K562 (cell line): ENCODE measurements at regions not wholly inside any gene's neighbourhood (a gene's known extent, or its start where the extent isn't known, plus 50 kb on each side); places are given as distances from the start of the nearest gene placed in this dataset.

Experiments used
- ATAC-seq: fragments of 200-7000 bp; cut with Tn5 transposase; 3 replicates; pipeline ENCODE4 v1.9.1; 2020; ENCODE audit warnings: moderate library complexity
- BruUV-seq: library from RNA; stranded (reverse); fragments of 400-500 nt; replicated peaks from 2 replicates; lab custom pipeline; 2021; lab: Mats Ljungman, UMichigan
- CTCF ChIA-PET: fragments of 300-600 bp; formaldehyde crosslinking; extraction: SDS; loops from one replicate; lab custom pipeline; 2021; ENCODE audit warnings: low intra/inter-chr PET ratio; lab: Yijun Ruan, JAX
- POLR2A ChIA-PET: fragments of 300-600, 350-650 bp; sonication (Branson Sonifier 250); formaldehyde crosslinking; extraction: SDS; loops from one replicate; lab custom pipeline; 2021; ENCODE audit warnings: antibody characterized with exemption, inconsistent platforms; lab: Yijun Ruan, JAX
- DNase-seq, 4 experiments: peaks; one replicate each; pipeline versions ENCODE4 v3.0.0 to v3.0.0-alpha.2; 2011 to 2018; ENCODE audit warnings: low spot score in 3 of 4, mixed read lengths in 3 of 4; ENCODE audit errors: extremely low read depth in 1 of 4
- FAIRE-seq: peaks from 2 replicates; lab custom pipeline; 2011; peaks lifted over from hg19 to GRCh38; lab: Jason Lieb, UNC
- H2AFZ ChIP-seq: 2 replicates; pipeline ENCODE4 v1.6.0; 2011; ENCODE audit warnings: low read depth, low read length, control low read depth, inconsistent platforms
- H3K27ac ChIP-seq: fragments of 200-600 bp; 3 replicates; pipeline ENCODE4 v1.8.0; 2011; ENCODE audit warnings: low read depth, mild to moderate bottlenecking, control low read depth, inconsistent platforms, low read length, moderate library complexity, mixed read lengths; ENCODE audit errors: extremely low read depth
- H3K27me3 ChIP-seq, 2 experiments: fragments of 300-600 bp in 1 of 2; 2 replicates in 1 of 2; 3 replicates in 1 of 2; pipeline versions ENCODE4 v1.6.0 to v1.8.0; 2011; ENCODE audit warnings: inconsistent platforms in 2 of 2, low read length in 2 of 2, mild to moderate bottlenecking in 1 of 2, mixed read lengths in 1 of 2, moderate library complexity in 1 of 2; ENCODE audit not compliant: control insufficient read depth in 2 of 2, insufficient read depth in 2 of 2
- H3K36me3 ChIP-seq: fragments of 300-600 bp; 3 replicates; pipeline ENCODE4 v1.8.0; 2011; ENCODE audit warnings: mild to moderate bottlenecking, low read length, inconsistent platforms; ENCODE audit not compliant: control insufficient read depth, insufficient read depth
- H3K4me1 ChIP-seq, 2 experiments: fragments of 200-600 bp in 1 of 2; replicated peaks in 1 of 2; 2 replicates in 1 of 2; 3 replicates in 1 of 2; pipeline versions ENCODE4 v1.5.1 to v1.8.0; 2011; ENCODE audit warnings: inconsistent platforms in 2 of 2, low read length in 2 of 2, mild to moderate bottlenecking in 1 of 2, mixed read lengths in 1 of 2, moderate library complexity in 1 of 2; ENCODE audit not compliant: control insufficient read depth in 2 of 2, insufficient read depth in 2 of 2
- H3K4me2 ChIP-seq: 2 replicates; pipeline ENCODE4 v1.6.1; 2011; ENCODE audit warnings: low read length, control low read depth, inconsistent platforms, mixed read lengths; ENCODE audit not compliant: insufficient read depth
- H3K4me3 ChIP-seq: fragments of 200-600 bp; sonication (generic), shearing (Covaris generic); 2 replicates; pipeline ENCODE4 v1.5.1; 2016; ENCODE audit warnings: control low read depth, inconsistent platforms
- H3K79me2 ChIP-seq: fragments of 200-600 bp; 3 replicates; pipeline ENCODE4 v1.8.0; 2011; ENCODE audit warnings: low read length, inconsistent platforms; ENCODE audit not compliant: control insufficient read depth, insufficient read depth
- H3K9ac ChIP-seq, 2 experiments: 2 replicates each; pipeline versions ENCODE4 v1.6.0 to v1.6.1; 2011; ENCODE audit warnings: low read depth in 2 of 2, low read length in 2 of 2, control low read depth in 1 of 2, inconsistent platforms in 1 of 2, mild to moderate bottlenecking in 1 of 2, mixed read lengths in 1 of 2; ENCODE audit not compliant: insufficient read depth in 1 of 2
- H3K9me1 ChIP-seq: one replicate; pipeline ENCODE4 v1.6.0; 2011; ENCODE audit warnings: inconsistent platforms, mild to moderate bottlenecking, low read length, moderate library complexity; ENCODE audit not compliant: control insufficient read depth, insufficient read depth
- H3K9me3 ChIP-seq: replicated peaks from 2 replicates; pipeline ENCODE4 v1.5.1; 2011; ENCODE audit warnings: low read depth, low read length, inconsistent platforms; ENCODE audit not compliant: control insufficient read depth, insufficient read depth
- H4K20me1 ChIP-seq: replicated peaks from 2 replicates; pipeline ENCODE4 v1.6.1; 2011; ENCODE audit warnings: low read length, inconsistent platforms, mixed read lengths; ENCODE audit not compliant: control insufficient read depth, insufficient read depth
- HDAC8 ChIP-seq: fragments of 450-650 bp; IDR thresholded peaks from 2 replicates; pipeline ENCODE4 v1.6.1; 2016; ENCODE audit warnings: mild to moderate bottlenecking, missing genetic modification characterization, moderate library complexity, missing compliant biosample characterization
- HSF4 ChIP-seq: fragments of 250-450 bp; sonication (Bioruptor Pico); IDR thresholded peaks from 2 replicates; pipeline ENCODE4 v2.1.2; 2022; ENCODE audit warnings: mild to moderate bottlenecking, moderate library complexity, borderline replicate concordance
- KDM5B ChIP-seq: fragments of 200-600 bp; sonication (generic); IDR thresholded peaks from 2 replicates; pipeline ENCODE4 v1.6.1; 2012; ENCODE audit warnings: low read depth, mild to moderate bottlenecking, moderate library complexity, low read length, control low read depth, inconsistent platforms; ENCODE audit not compliant: insufficient replicate concordance
- PATZ1 ChIP-seq: fragments of 250-450 bp; sonication (Bioruptor Pico); IDR thresholded peaks from 2 replicates; pipeline ENCODE4 v1.5.0; 2020; ENCODE audit warnings: mild to moderate bottlenecking, borderline replicate concordance
- SFPQ ChIP-seq: fragments of 200-400 bp; formaldehyde crosslinking; IDR thresholded peaks from 2 replicates; pipeline ENCODE4 v1.6.1; 2017; ENCODE audit warnings: mild to moderate bottlenecking, low read depth, low read length, moderate library complexity
- ZC3H8 ChIP-seq: fragments of 450-650 bp; IDR thresholded peaks from 2 replicates; pipeline ENCODE4 v1.6.1; 2017
- ZNF23 ChIP-seq: fragments of 250-450 bp; sonication (Bioruptor Pico); IDR thresholded peaks from 2 replicates; pipeline ENCODE4 v1.4.0; 2020; ENCODE audit warnings: mild to moderate bottlenecking
- ZNF609 ChIP-seq: sonication (generic); formaldehyde crosslinking; IDR thresholded peaks from 2 replicates; pipeline ENCODE4 v1.8.1; 2023; ENCODE audit warnings: missing genetic modification reagents, mild to moderate bottlenecking, borderline replicate concordance
- in situ Hi-C: fragments of 300-500 bp; cut with MboI; formaldehyde crosslinking; loops from 4 replicates; pipeline ENCODE4 v1.15.0; 2018; ENCODE audit warnings: inconsistent platforms, mixed read lengths
- intact Hi-C: fragments of 100-400 bp; cut with micrococcal nuclease; formaldehyde crosslinking; loops from 2 replicates; pipeline ENCODE4 v1.14.2; 2022
- TF ChIP-seq, protein P1 (sequence below), 2 experiments: fragments of 250-450 bp in 1 of 2; fragments of 450-650 bp in 1 of 2; sonication (Bioruptor Pico) in 1 of 2; IDR thresholded peaks; 2 replicates each; pipeline versions ENCODE4 v1.6.1 to v1.8.0; 2016 to 2021; ENCODE audit warnings: mild to moderate bottlenecking in 2 of 2, moderate library complexity in 2 of 2, missing compliant biosample characterization in 1 of 2, missing genetic modification characterization in 1 of 2
- TF ChIP-seq, protein P2 (sequence below): sonication (generic); formaldehyde crosslinking; IDR thresholded peaks from 2 replicates; pipeline ENCODE4 v1.8.1; 2022; ENCODE audit warnings: missing genetic modification reagents

DNA sequence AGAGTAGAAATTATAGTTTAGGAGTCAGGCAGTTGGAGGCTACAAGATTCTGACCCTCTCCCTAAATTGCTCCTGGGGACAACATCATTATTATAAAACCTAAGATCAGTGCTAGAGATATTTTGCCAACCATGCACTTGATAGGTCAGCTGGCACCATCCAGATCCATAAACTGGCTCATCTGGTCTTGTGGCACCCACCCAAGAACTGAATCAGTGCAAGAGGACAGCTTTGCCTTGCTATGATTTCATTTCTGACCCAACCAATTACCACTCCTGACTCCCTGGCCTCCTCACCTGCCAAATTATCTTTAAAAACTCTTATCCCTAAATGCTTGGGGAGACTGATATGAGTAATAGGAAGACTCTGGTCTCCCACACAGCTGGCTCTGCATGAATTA lies 461.1 kb upstream of the TGFBR2 start:
- Histone ChIP-seq H3K4me2 (no peak overlapping the region), H3K4me1 (no peaks in the 10 kb centered on the region), H3K9me1 (no peaks in the 10 kb centered on the region), H3K36me3 (no peaks in the 10 kb centered on the region), H4K20me1 (no peaks in the 10 kb centered on the region), H3K79me2 (no peaks in the 10 kb centered on the region), H3K27ac (no peak overlapping the region), H3K27me3 (no peaks in the 10 kb centered on the region), H3K9me3 (peaks cover 2% of the 10 kb centered on the region; the same call in 1 of the 2 replicates), H2AFZ (no peak overlapping the region), H3K4me3 (no peak overlapping the region), H3K9ac (no peak overlapping the region)
- ATAC-seq (no peak), FAIRE-seq (no peak), DNase-seq (no peak)
- POLR2A ChIA-PET = no interaction called here
- intact Hi-C loops (no loop called here), in situ Hi-C loops (no loop called here)
- CTCF ChIA-PET = no interaction called here
- no TSS peak for BruUV-seq
- TF ChIP-seq KDM5B (no peak), SFPQ (no peak), ZNF609 (CRISPR knock-in tag) (no peak), HSF4 (CRISPR knock-in tag) (no peak), PATZ1 (CRISPR knock-in tag) (no peak), HDAC8 (tag) (no peak), ZC3H8 (no peak), ZNF23 (CRISPR knock-in tag) (no peak)
- TF ChIP-seq, protein P1, sequence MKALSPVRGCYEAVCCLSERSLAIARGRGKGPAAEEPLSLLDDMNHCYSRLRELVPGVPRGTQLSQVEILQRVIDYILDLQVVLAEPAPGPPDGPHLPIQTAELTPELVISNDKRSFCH (CRISPR knock-in tag; IDR thresholded peaks at IDR 0.05) = no peak
- TF ChIP-seq, protein P1 (tag; IDR thresholded peaks at IDR 0.05) = no peak
- TF ChIP-seq, protein P2, sequence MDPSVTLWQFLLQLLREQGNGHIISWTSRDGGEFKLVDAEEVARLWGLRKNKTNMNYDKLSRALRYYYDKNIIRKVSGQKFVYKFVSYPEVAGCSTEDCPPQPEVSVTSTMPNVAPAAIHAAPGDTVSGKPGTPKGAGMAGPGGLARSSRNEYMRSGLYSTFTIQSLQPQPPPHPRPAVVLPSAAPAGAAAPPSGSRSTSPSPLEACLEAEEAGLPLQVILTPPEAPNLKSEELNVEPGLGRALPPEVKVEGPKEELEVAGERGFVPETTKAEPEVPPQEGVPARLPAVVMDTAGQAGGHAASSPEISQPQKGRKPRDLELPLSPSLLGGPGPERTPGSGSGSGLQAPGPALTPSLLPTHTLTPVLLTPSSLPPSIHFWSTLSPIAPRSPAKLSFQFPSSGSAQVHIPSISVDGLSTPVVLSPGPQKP = no peak
